HepG2 (cell line): ENCODE measurements at regions not wholly inside any gene's neighbourhood (a gene's known extent, or its start where the extent isn't known, plus 50 kb on each side); places are given as distances from the start of the nearest gene placed in this dataset.

Experiments used
- ATAC-seq: fragments of 200-7000 bp; cut with Tn5 transposase; 3 replicates; pipeline ENCODE4 v1.9.1; 2020; ENCODE audit warnings: mild to moderate bottlenecking, moderate library complexity
- BruUV-seq: library from RNA; stranded (reverse); fragments of 400-500 nt; replicated peaks from 2 replicates; lab custom pipeline; 2021; lab: Mats Ljungman, UMichigan
- CTCF ChIA-PET: fragments of 300-600 bp; formaldehyde crosslinking; extraction: SDS; loops from one replicate; lab custom pipeline; 2021; ENCODE audit warnings: low total read pairs, inconsistent platforms, low intra/inter-chr PET ratio; lab: Yijun Ruan, JAX
- POLR2A ChIA-PET: fragments of 350-600 bp; sonication (Branson Sonifier 250); formaldehyde crosslinking; loops from one replicate; lab custom pipeline; 2020; ENCODE audit warnings: antibody characterized with exemption, inconsistent platforms; lab: Yijun Ruan, JAX
- DNase-seq: peaks from one replicate; pipeline ENCODE4 v3.0.0-alpha.2; 2015; ENCODE audit warnings: low spot score
- FAIRE-seq: peaks from 3 replicates; lab custom pipeline; 2011; peaks lifted over from hg19 to GRCh38; lab: Jason Lieb, UNC
- H2AFZ ChIP-seq: one replicate; pipeline ENCODE4 v1.6.1; 2011; ENCODE audit warnings: low read length, inconsistent platforms
- H3K27ac ChIP-seq: fragments of 300-600 bp; 3 replicates; pipeline ENCODE4 v1.8.0; 2011; ENCODE audit warnings: mixed run types, mild to moderate bottlenecking, mixed read lengths, low read length, inconsistent platforms; ENCODE audit not compliant: insufficient read depth; ENCODE audit errors: extremely low read length
- H3K27me3 ChIP-seq, 2 experiments: fragments of 200-600 bp in 1 of 2; 2 replicates in 1 of 2; 3 replicates in 1 of 2; pipeline versions ENCODE4 v1.6.0 to v1.8.0; 2011; ENCODE audit warnings: low read length in 2 of 2, mild to moderate bottlenecking in 2 of 2, moderate library complexity in 2 of 2, inconsistent platforms in 1 of 2; ENCODE audit not compliant: insufficient read depth in 2 of 2, control insufficient read depth in 1 of 2
- H3K36me3 ChIP-seq, 2 experiments: fragments of 200-600 bp in 1 of 2; replicated peaks in 1 of 2; 2 replicates in 1 of 2; 3 replicates in 1 of 2; pipeline versions ENCODE4 v1.5.1 to v1.8.0; 2011; ENCODE audit warnings: low read length in 2 of 2, inconsistent platforms in 1 of 2; ENCODE audit not compliant: insufficient read depth in 2 of 2, control insufficient read depth in 1 of 2
- H3K4me1 ChIP-seq: 2 replicates; pipeline ENCODE4 v1.5.1; 2012; ENCODE audit warnings: low read length, inconsistent platforms; ENCODE audit not compliant: insufficient read depth
- H3K4me2 ChIP-seq: 2 replicates; pipeline ENCODE4 v1.6.0; 2011; ENCODE audit warnings: low read depth, low read length, inconsistent platforms
- H3K4me3 ChIP-seq, 3 experiments: fragments of 200-600 bp in 1 of 3; sonication (generic), shearing (Covaris generic) in 1 of 3; replicated peaks in 1 of 3; 2 replicates each; pipeline ENCODE4 v1.5.1; 2011 to 2016; ENCODE audit warnings: low read length in 3 of 3, inconsistent platforms in 2 of 3, low read depth in 2 of 3, mild to moderate bottlenecking in 2 of 3, control low read depth in 1 of 3, mixed read lengths in 1 of 3; ENCODE audit not compliant: insufficient read depth in 1 of 3
- H3K79me2 ChIP-seq: one replicate; pipeline ENCODE4 v1.6.1; 2011; ENCODE audit warnings: low read length, inconsistent platforms; ENCODE audit not compliant: insufficient read depth
- H3K9ac ChIP-seq: 2 replicates; pipeline ENCODE4 v1.6.0; 2011; ENCODE audit warnings: mild to moderate bottlenecking, low read depth, low read length, inconsistent platforms; ENCODE audit not compliant: insufficient read depth
- H3K9me3 ChIP-seq: 2 replicates; pipeline ENCODE4 v1.5.1; 2012; ENCODE audit warnings: mild to moderate bottlenecking, low read length
- H4K20me1 ChIP-seq: 2 replicates; pipeline ENCODE4 v1.6.0; 2011; ENCODE audit warnings: inconsistent platforms, mild to moderate bottlenecking, low read length, moderate library complexity; ENCODE audit not compliant: insufficient read depth
- BORCS8-MEF2B ChIP-seq: sonication (generic); formaldehyde crosslinking; IDR thresholded peaks from 2 replicates; pipeline ENCODE4 v1.8.0; 2022; ENCODE audit warnings: mild to moderate bottlenecking, missing genetic modification reagents
- KLF6 ChIP-seq: IDR thresholded peaks from 2 replicates; pipeline ENCODE4 v1.8.0; 2016; ENCODE audit warnings: missing biosample characterization, missing genetic modification reagents
- NR3C1 ChIP-seq: sonication (generic); formaldehyde crosslinking; IDR thresholded peaks from 2 replicates; pipeline ENCODE4 v1.4.0; 2020; ENCODE audit warnings: missing genetic modification reagents
- ZNF30 ChIP-seq: sonication (generic); formaldehyde crosslinking; IDR thresholded peaks from 2 replicates; pipeline ENCODE4 v1.5.0; 2020; ENCODE audit warnings: mild to moderate bottlenecking, missing genetic modification reagents
- ZNF768 ChIP-seq: sonication (generic); formaldehyde crosslinking; IDR thresholded peaks from 2 replicates; pipeline ENCODE4 v1.4.0; 2020; ENCODE audit warnings: missing genetic modification reagents
- WGBS: methylation state at CpG from one replicate; pipeline ENCODE4 v1.1.6; 2017; ENCODE audit warnings: low lambda C conversion rate; 5-methylcytosine and 5-hydroxymethylcytosine counted together
- in situ Hi-C: cut with HindIII; loops from 2 replicates; pipeline ENCODE4 v1.10.0; 2017; ENCODE audit warnings: low pct_unique_long_range_greater_than_20kb; ENCODE audit not compliant: extremely low pct_ligation_motif_present
- intact Hi-C: fragments of 100-400 bp; cut with micrococcal nuclease; formaldehyde crosslinking; loops from one replicate; pipeline ENCODE4 v1.10.0; 2022; ENCODE audit not compliant: unreplicated experiment
- TF ChIP-seq, protein P1 (sequence below): sonication (generic); formaldehyde crosslinking; IDR thresholded peaks from 2 replicates; pipeline ENCODE4 v1.9.0; 2021; ENCODE audit warnings: missing genetic modification reagents, mild to moderate bottlenecking, borderline replicate concordance
- TF ChIP-seq, protein P2 (sequence below): IDR thresholded peaks from 2 replicates; pipeline ENCODE4 v1.6.1; 2016; ENCODE audit warnings: missing compliant biosample characterization, missing genetic modification reagents, borderline replicate concordance
- TF ChIP-seq, protein P3 (sequence below): fragments of 450-650 bp; IDR thresholded peaks from 2 replicates; pipeline ENCODE4 v1.6.1; 2017
- TF ChIP-seq, protein P4 (sequence below): sonication (generic); formaldehyde crosslinking; IDR thresholded peaks from 2 replicates; pipeline ENCODE4 v1.4.0; 2020; ENCODE audit warnings: missing genetic modification reagents, borderline replicate concordance
- TF ChIP-seq, protein P5 (sequence below): sonication (generic); formaldehyde crosslinking; IDR thresholded peaks from 2 replicates; pipeline ENCODE4 v1.5.1; 2020; ENCODE audit warnings: mild to moderate bottlenecking, missing genetic modification reagents

DNA sequence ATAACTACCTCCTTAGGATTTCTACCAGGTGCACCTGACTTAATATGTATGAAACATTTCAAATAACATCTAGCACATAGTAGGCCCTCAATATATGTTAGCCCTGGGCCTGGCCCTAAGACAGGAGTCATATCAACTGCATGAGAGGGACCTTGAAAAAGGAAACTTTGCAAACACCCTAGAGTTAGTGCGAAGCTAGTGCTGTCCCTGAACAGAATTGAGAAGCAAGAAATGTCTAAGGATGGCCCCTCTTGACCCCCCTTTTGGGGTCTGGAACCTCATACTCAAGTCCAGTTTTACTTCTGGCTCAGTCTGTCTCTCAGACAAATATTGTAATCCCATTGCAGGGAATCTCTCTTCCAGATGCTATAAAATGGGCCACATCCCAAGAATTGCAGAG lies 80.5 kb downstream of the CBLN1 start:
- in situ Hi-C loops: no loop called here

More for the DNA sequence above, 80.5 kb downstream of the CBLN1 start:
- ChIA-PET CTCF (no interaction called here), POLR2A (no interaction called here)
- Histone ChIP-seq H3K27me3 (no peaks in the 10 kb centered on the region), H3K4me3 (no peak overlapping the region), H3K36me3 (no peaks in the 10 kb centered on the region), H3K9me3 (no peaks in the 10 kb centered on the region), H3K79me2 (no peaks in the 10 kb centered on the region), H3K4me1 (no peaks in the 10 kb centered on the region), H3K27ac (no peak overlapping the region), H3K4me2 (no peak overlapping the region), H2AFZ (no peak overlapping the region), H4K20me1 (no peaks in the 10 kb centered on the region), H3K9ac (no peak overlapping the region)
- intact Hi-C loops: no loop called here
- no TSS peak for BruUV-seq
- FAIRE-seq (no peak), DNase-seq (no peak), ATAC-seq (no peak)
- 0% methylated on average over 1 of the region's 1 CpG for WGBS
- TF ChIP-seq, protein P1, sequence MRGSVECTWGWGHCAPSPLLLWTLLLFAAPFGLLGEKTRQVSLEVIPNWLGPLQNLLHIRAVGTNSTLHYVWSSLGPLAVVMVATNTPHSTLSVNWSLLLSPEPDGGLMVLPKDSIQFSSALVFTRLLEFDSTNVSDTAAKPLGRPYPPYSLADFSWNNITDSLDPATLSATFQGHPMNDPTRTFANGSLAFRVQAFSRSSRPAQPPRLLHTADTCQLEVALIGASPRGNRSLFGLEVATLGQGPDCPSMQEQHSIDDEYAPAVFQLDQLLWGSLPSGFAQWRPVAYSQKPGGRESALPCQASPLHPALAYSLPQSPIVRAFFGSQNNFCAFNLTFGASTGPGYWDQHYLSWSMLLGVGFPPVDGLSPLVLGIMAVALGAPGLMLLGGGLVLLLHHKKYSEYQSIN (CRISPR knock-in tag): no peak
- TF ChIP-seq, protein P2, sequence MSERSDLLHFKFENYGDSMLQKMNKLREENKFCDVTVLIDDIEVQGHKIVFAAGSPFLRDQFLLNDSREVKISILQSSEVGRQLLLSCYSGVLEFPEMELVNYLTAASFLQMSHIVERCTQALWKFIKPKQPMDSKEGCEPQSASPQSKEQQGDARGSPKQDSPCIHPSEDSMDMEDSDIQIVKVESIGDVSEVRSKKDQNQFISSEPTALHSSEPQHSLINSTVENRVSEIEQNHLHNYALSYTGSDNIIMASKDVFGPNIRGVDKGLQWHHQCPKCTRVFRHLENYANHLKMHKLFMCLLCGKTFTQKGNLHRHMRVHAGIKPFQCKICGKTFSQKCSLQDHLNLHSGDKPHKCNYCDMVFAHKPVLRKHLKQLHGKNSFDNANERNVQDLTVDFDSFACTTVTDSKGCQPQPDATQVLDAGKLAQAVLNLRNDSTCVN: no peak
- TF ChIP-seq ZNF768 (CRISPR knock-in tag) (no peak), KLF6 (CRISPR knock-in tag) (no peak), NR3C1 (CRISPR knock-in tag) (no peak), ZNF30 (CRISPR knock-in tag) (no peak), BORCS8-MEF2B (CRISPR knock-in tag) (no peak)
- TF ChIP-seq, protein P3, sequence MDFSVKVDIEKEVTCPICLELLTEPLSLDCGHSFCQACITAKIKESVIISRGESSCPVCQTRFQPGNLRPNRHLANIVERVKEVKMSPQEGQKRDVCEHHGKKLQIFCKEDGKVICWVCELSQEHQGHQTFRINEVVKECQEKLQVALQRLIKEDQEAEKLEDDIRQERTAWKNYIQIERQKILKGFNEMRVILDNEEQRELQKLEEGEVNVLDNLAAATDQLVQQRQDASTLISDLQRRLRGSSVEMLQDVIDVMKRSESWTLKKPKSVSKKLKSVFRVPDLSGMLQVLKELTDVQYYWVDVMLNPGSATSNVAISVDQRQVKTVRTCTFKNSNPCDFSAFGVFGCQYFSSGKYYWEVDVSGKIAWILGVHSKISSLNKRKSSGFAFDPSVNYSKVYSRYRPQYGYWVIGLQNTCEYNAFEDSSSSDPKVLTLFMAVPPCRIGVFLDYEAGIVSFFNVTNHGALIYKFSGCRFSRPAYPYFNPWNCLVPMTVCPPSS: no peak
- TF ChIP-seq, protein P4, sequence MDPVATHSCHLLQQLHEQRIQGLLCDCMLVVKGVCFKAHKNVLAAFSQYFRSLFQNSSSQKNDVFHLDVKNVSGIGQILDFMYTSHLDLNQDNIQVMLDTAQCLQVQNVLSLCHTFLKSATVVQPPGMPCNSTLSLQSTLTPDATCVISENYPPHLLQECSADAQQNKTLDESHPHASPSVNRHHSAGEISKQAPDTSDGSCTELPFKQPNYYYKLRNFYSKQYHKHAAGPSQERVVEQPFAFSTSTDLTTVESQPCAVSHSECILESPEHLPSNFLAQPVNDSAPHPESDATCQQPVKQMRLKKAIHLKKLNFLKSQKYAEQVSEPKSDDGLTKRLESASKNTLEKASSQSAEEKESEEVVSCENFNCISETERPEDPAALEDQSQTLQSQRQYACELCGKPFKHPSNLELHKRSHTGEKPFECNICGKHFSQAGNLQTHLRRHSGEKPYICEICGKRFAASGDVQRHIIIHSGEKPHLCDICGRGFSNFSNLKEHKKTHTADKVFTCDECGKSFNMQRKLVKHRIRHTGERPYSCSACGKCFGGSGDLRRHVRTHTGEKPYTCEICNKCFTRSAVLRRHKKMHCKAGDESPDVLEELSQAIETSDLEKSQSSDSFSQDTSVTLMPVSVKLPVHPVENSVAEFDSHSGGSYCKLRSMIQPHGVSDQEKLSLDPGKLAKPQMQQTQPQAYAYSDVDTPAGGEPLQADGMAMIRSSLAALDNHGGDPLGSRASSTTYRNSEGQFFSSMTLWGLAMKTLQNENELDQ (CRISPR knock-in tag): no peak
- TF ChIP-seq, protein P5, sequence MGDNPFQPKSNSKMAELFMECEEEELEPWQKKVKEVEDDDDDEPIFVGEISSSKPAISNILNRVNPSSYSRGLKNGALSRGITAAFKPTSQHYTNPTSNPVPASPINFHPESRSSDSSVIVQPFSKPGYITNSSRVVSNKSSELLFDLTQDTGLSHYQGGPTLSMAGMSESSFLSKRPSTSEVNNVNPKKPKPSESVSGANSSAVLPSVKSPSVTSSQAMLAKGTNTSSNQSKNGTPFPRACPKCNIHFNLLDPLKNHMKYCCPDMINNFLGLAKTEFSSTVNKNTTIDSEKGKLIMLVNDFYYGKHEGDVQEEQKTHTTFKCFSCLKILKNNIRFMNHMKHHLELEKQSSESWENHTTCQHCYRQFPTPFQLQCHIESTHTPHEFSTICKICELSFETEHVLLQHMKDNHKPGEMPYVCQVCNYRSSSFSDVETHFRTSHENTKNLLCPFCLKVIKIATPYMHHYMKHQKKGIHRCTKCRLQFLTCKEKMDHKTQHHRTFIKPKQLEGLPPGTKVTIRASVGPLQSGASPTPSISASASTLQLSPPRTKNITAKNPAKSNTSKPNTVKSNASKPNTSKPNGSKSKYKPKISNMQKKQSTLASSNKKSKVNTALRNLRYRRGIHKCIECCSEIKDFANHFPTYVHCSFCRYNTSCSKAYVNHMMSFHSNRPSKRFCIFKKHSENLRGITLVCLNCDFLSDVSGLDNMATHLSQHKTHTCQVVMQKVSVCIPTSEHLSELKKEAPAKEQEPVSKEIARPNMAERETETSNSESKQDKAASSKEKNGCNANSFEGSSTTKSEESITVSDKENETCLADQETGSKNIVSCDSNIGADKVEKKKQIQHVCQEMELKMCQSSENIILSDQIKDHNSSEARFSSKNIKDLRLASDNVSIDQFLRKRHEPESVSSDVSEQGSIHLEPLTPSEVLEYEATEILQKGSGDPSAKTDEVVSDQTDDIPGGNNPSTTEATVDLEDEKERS: no peak
